Spleen (tissue), 7 donors: ENCODE measurements at regions not wholly inside any gene's neighbourhood (a gene's known extent, or its start where the extent isn't known, plus 50 kb on each side); places are given as distances from the start of the nearest gene placed in this dataset.

Source experiments
- CTCF ChIP-seq, 11 experiments: fragments of 200-600 bp in 7 of 11; fragments of 450-650 bp in 4 of 11; sonication (generic) in 4 of 11; IDR thresholded peaks in 8 of 11; conservative IDR thresholded peaks in 3 of 11; 1 replicate in 7 of 11; 2 replicates in 4 of 11; pipeline versions ENCODE4 v1.4.0 to v1.8.0; 2016 to 2021; ENCODE audit warnings: antibody characterized with exemption in 11 of 11, inconsistent platforms in 4 of 11, mild to moderate bottlenecking in 1 of 11
- POLR2A ChIP-seq, 3 donors: fragments of 450-650 bp; IDR thresholded peaks; one replicate each; pipeline ENCODE4 v1.5.1; 2017; ENCODE audit warnings: antibody characterized with exemption in 3 of 3, mild to moderate bottlenecking in 1 of 3
- donor health status: DM: no; HTN: no; CAD: no; lungs with moderate emphysema.
- donor health status: DM: no; HTN: no; CAD: no.
- donor health status: DM: no; HTN: no; CAD: no.

- TF ChIP-seq CTCF (IDR thresholded peaks at IDR 0.05 in 8 of 11, conservative IDR thresholded peaks at IDR 0.05 in 3 of 11) = no peak
- TF ChIP-seq POLR2A (IDR thresholded peaks at IDR 0.05) = no peak
Observed at GRCh38 chr2:234437642-234438304, 59.1 kb downstream of the ARL4C start.
